Lower leg skin (tissue), 4 donors: ENCODE measurements at regions not wholly inside any gene's neighbourhood (a gene's known extent, or its start where the extent isn't known, plus 50 kb on each side); places are given as distances from the start of the nearest gene placed in this dataset.

ENCODE experiments used
- DNase-seq, 2 donors: peaks; one replicate each; pipeline ENCODE4 v3.0.0-alpha.2; 2019; ENCODE audit warnings: low spot score in 2 of 2
- H3K4me3 ChIP-seq: fragments of 200-600 bp; sonication (generic); 2 replicates; pipeline ENCODE4 v1.5.1; 2017; ENCODE audit warnings: mild to moderate bottlenecking, low read depth; ENCODE audit not compliant: poor library complexity, severe bottlenecking
- POLR2A ChIP-seq, 2 donors: fragments of 450-650 bp; IDR thresholded peaks; one replicate each; pipeline ENCODE4 v1.6.1; 2016 to 2017; ENCODE audit warnings: antibody characterized with exemption in 2 of 2, mild to moderate bottlenecking in 1 of 2, moderate library complexity in 1 of 2
- WGBS, 2 donors: methylation state at CpG; one replicate each; pipeline ENCODE4 v1.1.5; 2018; 5-methylcytosine and 5-hydroxymethylcytosine counted together
- intact Hi-C: fragments of 100-400 bp; cut with DNase I; formaldehyde crosslinking; loops from one replicate; pipeline ENCODE4 v1.15.0; 2023; ENCODE audit warnings: low total_unique reads
- TF ChIP-seq, protein P1 (sequence below), 3 donors: fragments of 450-650 bp; IDR thresholded peaks; one replicate each; pipeline ENCODE4 v1.5.1; 2016; ENCODE audit warnings: antibody characterized with exemption in 3 of 3, mild to moderate bottlenecking in 3 of 3, moderate library complexity in 2 of 3

DNA sequence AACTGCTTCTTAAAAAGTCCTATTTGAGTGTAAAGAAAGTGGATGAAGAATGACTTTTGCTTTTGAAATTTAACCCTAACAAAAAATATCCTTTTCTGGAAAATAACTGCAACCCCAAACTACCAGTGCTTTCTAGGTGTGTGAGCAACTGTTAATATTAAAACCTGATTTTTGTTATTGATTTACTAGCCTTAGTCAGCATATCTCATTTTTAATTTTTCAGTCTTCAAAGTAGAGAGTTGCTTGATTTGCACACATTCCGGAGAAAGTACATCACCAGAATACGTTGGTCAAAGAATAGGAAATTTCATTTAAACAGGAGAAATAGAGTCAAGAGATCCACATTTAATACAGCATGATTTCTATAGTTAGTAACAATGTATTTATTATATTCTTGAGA, 141.8 kb upstream of the ADAMTS5 start:
- no peak for TF ChIP-seq POLR2A (IDR thresholded peaks at IDR 0.05)
- TF ChIP-seq, protein P1, sequence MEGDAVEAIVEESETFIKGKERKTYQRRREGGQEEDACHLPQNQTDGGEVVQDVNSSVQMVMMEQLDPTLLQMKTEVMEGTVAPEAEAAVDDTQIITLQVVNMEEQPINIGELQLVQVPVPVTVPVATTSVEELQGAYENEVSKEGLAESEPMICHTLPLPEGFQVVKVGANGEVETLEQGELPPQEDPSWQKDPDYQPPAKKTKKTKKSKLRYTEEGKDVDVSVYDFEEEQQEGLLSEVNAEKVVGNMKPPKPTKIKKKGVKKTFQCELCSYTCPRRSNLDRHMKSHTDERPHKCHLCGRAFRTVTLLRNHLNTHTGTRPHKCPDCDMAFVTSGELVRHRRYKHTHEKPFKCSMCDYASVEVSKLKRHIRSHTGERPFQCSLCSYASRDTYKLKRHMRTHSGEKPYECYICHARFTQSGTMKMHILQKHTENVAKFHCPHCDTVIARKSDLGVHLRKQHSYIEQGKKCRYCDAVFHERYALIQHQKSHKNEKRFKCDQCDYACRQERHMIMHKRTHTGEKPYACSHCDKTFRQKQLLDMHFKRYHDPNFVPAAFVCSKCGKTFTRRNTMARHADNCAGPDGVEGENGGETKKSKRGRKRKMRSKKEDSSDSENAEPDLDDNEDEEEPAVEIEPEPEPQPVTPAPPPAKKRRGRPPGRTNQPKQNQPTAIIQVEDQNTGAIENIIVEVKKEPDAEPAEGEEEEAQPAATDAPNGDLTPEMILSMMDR (IDR thresholded peaks at IDR 0.05), result no peak
- intact Hi-C loops, result no loop called here
- no peak overlapping the region for H3K4me3 ChIP-seq
- 84 to 87% methylated on average over 2 of the region's 2 CpGs for WGBS, 2 donors
- no peak for DNase-seq

DNA sequence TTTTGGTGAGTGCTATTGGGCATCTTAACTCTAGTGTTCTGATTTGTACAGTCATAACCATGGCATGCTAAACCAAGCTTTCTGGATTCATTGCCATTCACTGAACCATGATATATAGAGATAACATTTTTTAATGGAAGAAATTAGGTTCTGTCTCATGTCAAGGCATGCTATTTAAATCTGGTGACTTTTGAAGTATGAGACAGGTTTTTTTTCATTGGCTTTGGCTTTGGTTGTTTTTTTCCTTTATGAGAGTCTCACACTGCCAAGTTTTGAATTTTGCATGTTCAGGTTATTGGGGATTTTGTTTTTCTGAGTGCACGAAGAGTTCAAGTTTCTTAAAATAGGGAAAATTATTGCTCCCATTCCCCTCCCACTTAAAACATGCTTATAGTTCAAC, 141.3 kb upstream of the ADAMTS5 start:
- DNase-seq, result no peak
- no peak overlapping the region for H3K4me3 ChIP-seq
- 32 to 36% methylated on average over 1 of the region's 1 CpG for WGBS, 2 donors
- TF ChIP-seq POLR2A (IDR thresholded peaks at IDR 0.05), result no peak
- intact Hi-C loops, result no loop called here

DNA sequence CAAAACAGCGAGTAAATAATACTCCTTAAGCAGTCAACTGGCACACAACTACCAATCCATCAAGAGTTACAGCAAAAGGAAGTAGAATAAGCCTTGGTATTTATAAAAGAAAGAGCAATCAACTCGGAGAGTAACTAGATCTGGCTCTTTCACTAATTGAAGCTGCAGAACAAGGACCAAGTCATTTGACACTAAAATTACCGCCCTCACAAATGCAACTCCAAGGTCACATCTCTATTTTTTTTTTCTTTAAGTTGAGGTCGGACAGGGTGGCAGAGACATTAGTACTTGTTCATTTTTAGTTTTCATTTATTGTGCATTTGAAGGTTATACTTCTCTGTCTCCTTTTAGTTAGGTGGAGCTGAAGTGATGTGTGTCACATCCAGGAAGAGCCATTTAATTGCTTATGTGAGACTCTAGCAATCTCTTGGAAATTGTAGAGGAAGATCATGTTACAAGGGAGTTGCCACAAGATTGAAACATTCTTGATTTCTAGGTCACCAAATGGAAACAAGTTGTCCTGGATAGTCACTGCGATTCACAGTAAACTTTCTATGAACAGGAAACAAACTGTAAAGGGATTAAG, 138.1 kb upstream of the ADAMTS5 start:
- DNase-seq, result no peak
- H3K4me3 ChIP-seq, result no peak overlapping the region
- intact Hi-C loops, result no loop called here
- no peak for TF ChIP-seq POLR2A (IDR thresholded peaks at IDR 0.05)
- TF ChIP-seq, protein P1 (IDR thresholded peaks at IDR 0.05), result no peak
- 28 to 32% methylated on average over 5 of the region's 5 CpGs for WGBS, 2 donors

DNA sequence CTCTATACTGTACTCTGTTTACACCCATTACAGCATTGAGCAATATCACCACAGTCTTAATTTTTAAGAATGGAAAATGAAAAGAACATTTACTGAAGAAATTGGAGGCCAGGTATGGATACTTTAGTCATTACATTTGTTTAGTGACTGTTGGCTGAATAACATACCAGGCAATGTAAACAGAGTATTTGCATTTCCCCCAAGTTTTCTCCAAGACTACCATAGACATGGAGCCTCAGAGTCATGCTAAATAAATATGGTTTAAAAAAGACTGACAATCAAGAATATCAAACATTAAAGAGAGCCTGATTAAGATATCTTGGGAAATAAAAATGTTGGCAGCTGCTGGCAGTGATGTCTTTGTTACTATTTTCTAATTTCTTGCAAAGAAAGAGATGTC, 136.9 kb upstream of the ADAMTS5 start:
- intact Hi-C loops, result no loop called here
- DNase-seq, result no peak
- H3K4me3 ChIP-seq, result no peak overlapping the region
- TF ChIP-seq, protein P1 (IDR thresholded peaks at IDR 0.05), result no peak
- no peak for TF ChIP-seq POLR2A (IDR thresholded peaks at IDR 0.05)

DNA sequence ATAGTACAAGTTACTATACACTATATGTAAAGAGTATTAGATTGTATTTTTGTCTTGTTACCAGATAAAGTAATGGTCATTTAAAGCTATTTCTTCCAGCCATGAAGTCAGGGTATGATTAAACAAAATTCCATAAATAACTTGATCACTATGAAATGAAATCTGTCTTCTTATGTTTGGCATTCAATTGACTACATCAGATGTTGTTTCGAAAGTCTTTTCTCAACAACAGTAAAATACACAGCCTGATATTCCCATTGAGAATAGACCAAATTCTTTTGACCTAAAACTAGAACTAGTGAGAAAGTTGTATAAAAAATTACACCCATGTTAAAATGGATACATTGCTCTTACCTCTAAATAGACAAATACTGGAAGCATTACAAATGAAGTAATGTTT, 134.6 kb upstream of the ADAMTS5 start:
- DNase-seq, result no peak
- TF ChIP-seq, protein P1 (IDR thresholded peaks at IDR 0.05), result no peak
- TF ChIP-seq POLR2A (IDR thresholded peaks at IDR 0.05), result no peak
- intact Hi-C loops, result no loop called here
- 72 to 81% methylated on average over 1 of the region's 1 CpG for WGBS, 2 donors
- no peak overlapping the region for H3K4me3 ChIP-seq

DNA sequence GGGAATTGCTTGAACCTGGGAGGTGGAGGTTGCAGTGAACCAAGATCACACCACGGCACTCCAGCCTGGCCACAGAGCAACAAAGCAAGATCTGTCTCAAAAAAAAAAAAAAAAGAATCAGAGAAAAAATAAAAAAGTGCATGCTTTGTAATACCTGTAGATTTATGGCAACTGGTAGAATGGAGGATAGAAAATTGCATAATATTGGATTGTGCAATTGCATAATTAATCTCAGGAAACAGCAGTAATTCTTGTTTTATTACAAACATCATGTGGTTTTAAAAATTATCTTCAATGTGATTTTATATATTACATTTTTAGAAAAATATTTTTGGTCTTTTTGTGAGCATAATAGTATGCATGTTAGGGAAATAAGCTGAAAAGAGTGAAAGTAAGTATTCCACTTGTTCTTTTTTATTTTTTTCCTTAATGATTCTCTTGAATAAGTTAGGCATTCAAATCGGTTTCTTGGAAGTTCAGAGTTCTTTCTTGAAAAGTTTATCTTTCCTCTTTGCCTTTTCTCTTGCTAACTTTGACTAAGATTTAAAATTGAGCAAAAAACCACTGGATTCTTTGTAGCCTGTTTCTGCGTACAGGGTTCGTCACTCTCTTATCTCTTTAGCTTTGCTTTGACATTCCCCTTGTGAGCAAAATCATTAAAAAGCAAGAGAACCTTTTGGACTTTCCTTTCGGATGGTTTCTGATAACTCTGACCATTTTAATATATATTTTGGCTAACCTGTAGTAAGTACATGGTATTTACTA, 127.5 kb upstream of the ADAMTS5 start:
- no peak overlapping the region for H3K4me3 ChIP-seq
- intact Hi-C loops, result no loop called here
- WGBS, 2 donors, result 63 to 68% methylated on average over 5 of the region's 5 CpGs
- no peak for DNase-seq
- TF ChIP-seq POLR2A (IDR thresholded peaks at IDR 0.05), result no peak
- TF ChIP-seq, protein P1 (IDR thresholded peaks at IDR 0.05), result no peak
